SK-N-MC (cell line): ENCODE measurements at regions not wholly inside any gene's neighbourhood (a gene's known extent, or its start where the extent isn't known, plus 50 kb on each side); places are given as distances from the start of the nearest gene placed in this dataset.

Source experiments
- EZH2 ChIP-seq: fragments of 200-600 bp; sonication (generic); IDR thresholded peaks from one replicate; pipeline ENCODE4 v1.6.1; 2017; ENCODE audit warnings: antibody characterized with exemption
- FOXP2 ChIP-seq: optimal IDR thresholded peaks from 2 replicates; pipeline ENCODE3; 2011; ENCODE audit warnings: mild to moderate bottlenecking, moderate library complexity; ENCODE audit not compliant: insufficient read depth; ENCODE audit errors: extremely low read length, control extremely low read depth
- POLR2AphosphoS5 ChIP-seq: IDR thresholded peaks from 2 replicates; pipeline ENCODE4 v1.6.1; 2012; ENCODE audit warnings: mild to moderate bottlenecking, low read depth, low read length, borderline replicate concordance

DNA sequence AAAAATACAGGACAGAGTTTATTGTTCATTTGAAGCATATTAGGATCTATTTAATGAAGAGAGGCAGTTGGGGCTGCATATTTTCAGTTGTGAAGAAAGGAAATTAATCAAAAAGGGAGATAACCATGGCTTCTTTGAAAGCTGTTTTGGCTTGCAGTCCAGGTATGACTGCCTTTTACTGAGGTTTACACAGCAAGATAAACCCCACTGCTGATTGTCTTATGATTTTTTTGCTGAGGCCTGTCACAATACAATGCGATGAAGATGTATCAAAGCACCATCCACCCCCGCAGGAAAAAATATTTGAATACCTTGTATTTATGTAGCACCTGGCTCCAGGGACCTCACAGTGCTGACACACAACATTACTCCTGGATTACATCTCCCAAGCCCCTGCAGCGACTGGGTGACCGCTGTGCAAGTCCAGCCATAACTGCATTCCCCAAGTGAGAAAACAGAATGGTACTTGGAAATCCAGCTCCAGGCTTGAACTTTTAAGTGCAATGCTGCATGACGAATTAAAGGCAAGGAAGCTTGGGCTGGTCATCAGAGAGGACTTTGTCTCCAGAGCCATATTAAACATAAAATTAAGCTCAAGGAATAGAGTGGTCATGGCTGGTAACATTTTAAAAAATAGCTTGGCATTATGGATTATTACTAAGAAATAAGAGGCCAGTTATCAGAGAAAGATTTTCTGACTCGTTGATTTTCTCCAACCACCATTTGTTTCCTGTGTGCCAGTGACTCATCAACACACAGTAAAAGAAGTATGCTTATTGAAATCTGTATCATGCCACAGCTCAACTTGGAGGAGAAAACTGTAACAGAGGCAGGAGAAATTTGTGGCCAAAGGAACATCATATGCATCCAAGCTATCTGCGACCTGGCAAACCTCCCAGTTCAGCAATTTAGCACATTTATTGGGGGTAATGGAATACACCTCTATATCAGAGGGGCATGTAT lies 374.2 kb downstream of the MAN2A1 start:
- TF ChIP-seq EZH2 (no peak), POLR2AphosphoS5 (no peak), FOXP2 (no peak)
